Small intestine (tissue), 7 donors: ENCODE measurements at regions not wholly inside any gene's neighbourhood (a gene's known extent, or its start where the extent isn't known, plus 50 kb on each side); places are given as distances from the start of the nearest gene placed in this dataset.

ENCODE experiments used
- DNase-seq, 2 donors: peaks; one replicate each; pipeline versions ENCODE4 v3.0.0 to v3.0.0-alpha.2; 2013
- FAIRE-seq: peaks from 2 replicates; lab custom pipeline; 2012; peaks lifted over from hg19 to GRCh38; lab: Jason Lieb, UNC
- H3K27ac ChIP-seq, 3 donors: one replicate each; pipeline ENCODE4 v1.5.1; 2013; ENCODE audit warnings: low read length in 2 of 3, mild to moderate bottlenecking in 2 of 3, control low read depth in 1 of 3, inconsistent platforms in 1 of 3, low read depth in 1 of 3, moderate library complexity in 1 of 3
- H3K27me3 ChIP-seq, 3 donors: one replicate each; pipeline ENCODE4 v1.6.1; 2013; ENCODE audit warnings: low read length in 3 of 3, inconsistent platforms in 1 of 3; ENCODE audit not compliant: control insufficient read depth in 3 of 3, insufficient read depth in 3 of 3
- H3K36me3 ChIP-seq, 3 donors: one replicate each; pipeline ENCODE4 v1.6.1; 2013; ENCODE audit warnings: low read length in 3 of 3, inconsistent platforms in 1 of 3, low read depth in 1 of 3, mild to moderate bottlenecking in 1 of 3, moderate library complexity in 1 of 3; ENCODE audit not compliant: control insufficient read depth in 3 of 3, insufficient read depth in 2 of 3
- H3K4me1 ChIP-seq, 3 donors: one replicate each; pipeline ENCODE4 v1.6.1; 2013; ENCODE audit warnings: low read length in 2 of 3, inconsistent platforms in 1 of 3, low read depth in 1 of 3, mild to moderate bottlenecking in 1 of 3, moderate library complexity in 1 of 3; ENCODE audit not compliant: control insufficient read depth in 3 of 3, insufficient read depth in 2 of 3
- H3K4me3 ChIP-seq, 3 donors: one replicate each; pipeline ENCODE4 v1.5.1; 2013; ENCODE audit warnings: low read length in 3 of 3, control low read depth in 1 of 3, inconsistent platforms in 1 of 3, low read depth in 1 of 3, mild to moderate bottlenecking in 1 of 3, moderate library complexity in 1 of 3
- H3K9me3 ChIP-seq, 2 donors: one replicate each; pipeline ENCODE4 v1.6.1; 2013; ENCODE audit warnings: low read depth in 1 of 2, low read length in 1 of 2; ENCODE audit not compliant: control insufficient read depth in 2 of 2, insufficient read depth in 1 of 2
- WGBS, 3 donors: extraction: QIAGEN DNeasy Blood & Tissue Kit; methylation state at CpG; one replicate each; pipeline ENCODE4 v1.1.7; 2013; 5-methylcytosine and 5-hydroxymethylcytosine counted together
- donor health status: healthy with polysubstance abuse.
- donor health status: control.
- donor health status: control.
- donor health status: Bipolar disorder and iron deficiency.
- donor health status: healthy.

DNA sequence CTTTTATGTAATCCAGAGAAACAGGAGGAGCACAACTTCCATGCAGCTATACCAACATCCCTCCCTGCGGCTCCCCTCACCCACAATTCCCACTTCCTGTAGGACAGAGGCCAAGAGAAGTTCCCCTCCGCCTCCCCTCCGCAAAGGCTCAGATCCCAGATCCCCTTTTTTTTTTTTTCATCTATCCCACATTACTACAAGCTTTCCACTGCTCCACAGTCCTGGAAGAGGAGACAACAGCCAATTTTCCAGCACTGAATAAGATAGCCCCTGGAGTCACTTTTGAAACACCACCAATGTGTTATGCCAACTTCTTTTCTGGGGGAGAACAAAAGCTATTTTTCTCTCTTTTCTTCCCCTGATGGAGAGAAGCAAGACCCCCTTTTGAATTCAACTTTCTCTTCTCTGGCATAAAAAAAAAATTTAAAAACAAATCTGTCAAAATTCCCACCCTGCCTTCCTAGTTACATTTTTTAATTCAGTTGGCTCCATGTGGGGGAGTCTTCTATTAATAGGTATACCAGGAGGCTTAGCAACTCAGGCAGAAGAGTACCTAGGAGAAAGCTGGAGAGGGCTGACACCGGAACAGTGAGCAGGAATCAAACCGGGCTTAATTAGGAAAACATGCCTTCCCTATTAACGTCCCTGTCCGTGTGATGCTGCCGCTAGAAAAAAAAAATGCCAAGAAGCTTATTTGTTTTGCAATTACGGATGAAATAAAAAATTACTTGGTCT lies 543.4 kb downstream of the BUD13 start:
- Histone ChIP-seq H3K27ac (no peak overlapping the region), H3K4me1 (peaks cover 0 to 3% (median 0%) of the 10 kb centered on the region in 3 donors), H3K4me3 (no peak overlapping the region), H3K36me3 (no peaks in the 10 kb centered on the region), H3K27me3 (peaks cover 3 to 4% (median 4%) of the 10 kb centered on the region in 3 donors), H3K9me3 (no peaks in the 10 kb centered on the region)
- 63 to 79% (median 76%) methylated on average over 9 of the region's 9 CpGs for WGBS, 3 donors
- no peak for DNase-seq
- no peak for FAIRE-seq

DNA sequence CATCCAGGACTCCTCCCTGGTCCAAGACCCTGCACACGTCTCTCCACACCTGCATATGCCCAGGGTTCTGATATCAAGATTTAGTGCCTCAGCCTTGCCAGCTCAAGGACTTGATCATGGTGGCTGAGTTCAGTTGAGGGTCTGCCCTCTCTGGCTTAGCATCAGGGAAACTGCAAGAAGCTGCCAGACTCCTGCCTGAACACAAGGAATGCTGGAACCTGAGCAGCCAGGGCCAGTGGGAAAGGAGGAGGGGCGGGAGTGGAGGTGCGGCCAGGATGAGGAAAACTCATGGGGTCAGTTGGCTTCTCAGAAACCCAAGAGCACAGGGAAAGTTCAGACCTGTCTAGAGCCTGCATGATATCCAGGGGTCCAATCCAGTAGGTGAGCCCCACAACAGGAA lies 546.1 kb downstream of the BUD13 start:
- no peak overlapping the region for H3K27ac ChIP-seq
- 83 to 89% (median 89%) methylated on average over 3 of the region's 3 CpGs for WGBS, 3 donors
- H3K4me3 ChIP-seq: no peak overlapping the region
- H3K4me1 ChIP-seq: peaks cover 0 to 3% (median 0%) of the 10 kb centered on the region in 3 donors
- no peaks in the 10 kb centered on the region for H3K9me3 ChIP-seq
- DNase-seq (no peak), FAIRE-seq (no peak)
- H3K27me3 ChIP-seq: peaks cover 3 to 8% (median 4%) of the 10 kb centered on the region in 3 donors
- H3K36me3 ChIP-seq: no peaks in the 10 kb centered on the region

DNA sequence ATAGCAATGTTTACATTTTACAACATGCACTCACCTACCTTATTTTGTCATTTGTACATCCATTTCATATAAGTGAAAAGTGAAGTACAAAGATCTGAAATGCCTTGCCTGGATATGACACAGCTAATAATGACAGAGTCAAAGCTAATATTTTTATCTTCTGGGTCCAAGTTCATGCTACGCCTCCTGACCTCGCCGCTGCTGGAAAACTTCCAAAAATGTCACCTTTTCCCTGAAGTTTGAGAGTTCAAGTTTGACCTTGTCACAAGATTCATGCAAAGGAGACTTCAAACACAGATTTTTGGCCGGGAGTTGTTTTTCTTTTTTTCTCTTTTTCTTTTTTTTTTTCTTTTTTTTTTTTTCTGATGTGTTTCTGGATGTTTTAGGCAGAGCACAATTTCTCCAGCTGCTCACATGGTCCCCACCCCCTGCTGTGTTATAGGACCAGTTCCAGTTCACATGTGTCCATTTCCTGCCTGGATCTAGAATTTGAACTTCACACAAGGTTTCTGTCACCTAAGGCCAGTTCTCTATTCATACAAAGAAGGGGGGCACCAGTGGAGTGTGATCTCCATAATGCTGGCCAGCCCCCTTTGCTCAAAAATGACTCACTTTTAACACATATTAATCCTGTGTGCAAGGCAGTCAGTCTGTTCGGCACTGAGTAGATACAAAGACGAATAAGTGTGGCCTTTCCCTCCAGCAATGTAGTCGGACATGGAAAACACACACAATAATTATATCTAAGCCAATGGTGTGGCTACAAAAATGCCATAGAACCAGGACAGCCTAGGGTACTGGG lies 546.8 kb downstream of the BUD13 start:
- DNase-seq (peak in 1 of 2 donors; percentile 56), FAIRE-seq (no peak)
- Histone ChIP-seq H3K4me1 (peaks cover 0 to 3% (median 0%) of the 10 kb centered on the region in 3 donors), H3K4me3 (no peak overlapping the region), H3K36me3 (no peaks in the 10 kb centered on the region), H3K27ac (no peak overlapping the region), H3K9me3 (no peaks in the 10 kb centered on the region), H3K27me3 (peaks cover 2 to 8% (median 4%) of the 10 kb centered on the region in 3 donors)
- 35 to 57% (median 38%) methylated on average over 7 of the region's 7 CpGs for WGBS, 3 donors

DNA sequence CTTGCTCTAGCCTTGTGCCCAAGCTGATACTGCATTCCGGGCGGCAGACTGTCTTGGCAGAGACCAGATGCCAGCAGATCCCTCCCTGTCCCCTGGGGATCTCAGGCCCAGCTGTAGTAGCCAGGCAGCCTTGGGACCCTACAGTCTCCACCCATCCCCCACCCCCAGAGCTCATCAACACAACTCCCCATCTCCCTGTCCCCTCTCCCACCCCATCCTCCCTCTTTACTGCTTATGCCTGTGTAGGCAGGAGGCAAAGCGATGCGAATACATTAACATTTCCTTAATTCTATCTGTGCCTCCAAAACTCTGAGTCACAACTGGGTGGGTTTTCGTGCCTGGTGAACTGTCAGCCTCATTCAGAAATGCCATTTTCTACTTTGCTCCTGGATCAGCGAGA lies 547.6 kb downstream of the BUD13 start:
- Histone ChIP-seq H3K36me3 (no peaks in the 10 kb centered on the region), H3K9me3 (no peaks in the 10 kb centered on the region), H3K27me3 (peaks cover 0 to 8% (median 4%) of the 10 kb centered on the region in 3 donors), H3K4me3 (no peak overlapping the region), H3K27ac (no peak overlapping the region), H3K4me1 (peaks cover 0 to 3% (median 0%) of the 10 kb centered on the region in 3 donors)
- FAIRE-seq: no peak
- DNase-seq: no peak
- WGBS, 3 donors: 56 to 72% (median 69%) methylated on average over 6 of the region's 6 CpGs

DNA sequence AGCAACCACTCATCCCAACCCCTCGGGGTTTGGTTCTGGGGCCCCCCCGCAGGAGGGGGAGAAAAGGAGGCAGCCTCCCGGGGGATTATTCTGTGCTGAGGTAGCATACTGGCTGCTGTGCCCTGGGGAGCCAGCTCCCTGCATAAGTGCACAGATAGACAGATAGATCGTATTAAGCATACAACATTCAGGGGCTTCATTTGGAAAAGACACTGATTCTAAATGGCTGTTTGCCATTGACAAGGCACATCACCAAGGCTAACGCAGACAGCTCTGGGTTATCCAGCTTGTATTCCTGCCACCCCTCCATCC lies 547.9 kb downstream of the BUD13 start:
- Histone ChIP-seq H3K27ac (no peak overlapping the region), H3K4me3 (no peak overlapping the region), H3K36me3 (no peaks in the 10 kb centered on the region), H3K9me3 (no peaks in the 10 kb centered on the region), H3K4me1 (peaks cover 0 to 3% (median 0%) of the 10 kb centered on the region in 3 donors), H3K27me3 (peaks cover 0 to 8% (median 4%) of the 10 kb centered on the region in 3 donors)
- WGBS, 3 donors: 62 to 69% (median 69%) methylated on average over 5 of the region's 5 CpGs
- DNase-seq (no peak), FAIRE-seq (no peak)

DNA sequence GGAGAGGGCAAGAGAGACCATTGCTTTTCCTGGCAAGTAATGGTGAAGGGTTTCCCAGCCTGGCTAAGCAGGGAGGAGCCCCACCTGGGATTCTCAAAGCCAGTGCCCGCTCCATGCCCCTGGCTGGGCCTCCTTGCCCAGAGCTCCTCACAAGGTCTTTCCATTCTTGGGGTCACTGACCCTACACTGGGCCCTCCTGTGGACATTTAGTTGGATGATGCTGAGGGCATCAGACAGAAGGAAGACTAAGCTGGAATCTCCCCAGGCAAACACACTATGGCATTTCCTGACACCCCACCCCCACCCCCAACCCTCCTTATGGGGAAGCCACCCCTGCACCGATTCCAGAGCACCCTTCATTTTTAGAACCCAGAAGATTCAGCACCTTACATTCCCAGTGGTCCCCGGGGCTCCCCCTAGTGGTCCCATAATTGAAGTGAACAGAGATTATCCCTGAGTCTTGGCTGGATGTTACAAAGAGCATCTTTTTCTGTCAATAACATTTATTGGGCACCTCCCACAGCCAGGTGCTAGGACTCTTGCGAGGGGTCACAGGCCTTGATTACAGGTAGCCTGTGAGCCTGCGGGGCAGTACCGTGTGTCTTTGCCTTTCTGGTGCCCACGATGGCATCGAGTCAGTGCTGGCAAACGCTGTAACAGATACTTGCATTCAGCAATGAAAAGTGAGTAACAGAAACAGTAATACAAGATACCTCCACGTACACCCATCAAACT lies 548.5 kb downstream of the BUD13 start:
- no peaks in the 10 kb centered on the region for H3K36me3 ChIP-seq
- WGBS, 3 donors: 37 to 48% (median 37%) methylated on average over 10 of the region's 10 CpGs
- H3K9me3 ChIP-seq: no peaks in the 10 kb centered on the region
- peak; percentile 48 to 58 for DNase-seq
- peaks cover 0 to 8% (median 4%) of the 10 kb centered on the region in 3 donors for H3K27me3 ChIP-seq
- no peak overlapping the region for H3K4me3 ChIP-seq
- no peak for FAIRE-seq
- no peak overlapping the region for H3K27ac ChIP-seq
- peaks cover 0 to 3% (median 0%) of the 10 kb centered on the region in 3 donors for H3K4me1 ChIP-seq

DNA sequence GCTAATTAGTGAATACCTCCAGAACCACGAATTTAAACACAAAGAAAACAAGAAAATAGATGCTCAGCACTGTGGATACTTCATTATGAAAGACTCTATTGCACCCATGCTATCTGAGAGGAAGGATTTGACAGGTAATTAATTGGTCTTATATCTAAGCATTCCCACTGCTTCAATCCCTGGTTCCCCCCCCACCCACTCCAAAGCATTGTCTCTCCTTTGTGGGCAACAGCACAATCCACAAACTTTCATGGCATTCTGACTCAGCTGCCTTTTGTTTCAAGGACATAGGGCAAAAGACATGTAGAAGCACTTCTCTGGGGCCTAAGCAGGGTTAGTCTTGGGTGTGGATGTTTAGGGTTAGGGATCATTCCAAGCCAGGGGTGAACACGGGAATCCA lies 551.4 kb downstream of the BUD13 start:
- Histone ChIP-seq H3K4me3 (no peak overlapping the region), H3K4me1 (peaks cover 0 to 3% (median 0%) of the 10 kb centered on the region in 3 donors), H3K27ac (no peak overlapping the region), H3K9me3 (peaks cover 0 to 3% of the 10 kb centered on the region in 2 donors), H3K27me3 (peaks cover 0 to 8% (median 0%) of the 10 kb centered on the region in 3 donors), H3K36me3 (no peaks in the 10 kb centered on the region)
- no peak for FAIRE-seq
- no peak for DNase-seq
- 54 to 72% (median 66%) methylated on average over 2 of the region's 2 CpGs for WGBS, 3 donors

DNA sequence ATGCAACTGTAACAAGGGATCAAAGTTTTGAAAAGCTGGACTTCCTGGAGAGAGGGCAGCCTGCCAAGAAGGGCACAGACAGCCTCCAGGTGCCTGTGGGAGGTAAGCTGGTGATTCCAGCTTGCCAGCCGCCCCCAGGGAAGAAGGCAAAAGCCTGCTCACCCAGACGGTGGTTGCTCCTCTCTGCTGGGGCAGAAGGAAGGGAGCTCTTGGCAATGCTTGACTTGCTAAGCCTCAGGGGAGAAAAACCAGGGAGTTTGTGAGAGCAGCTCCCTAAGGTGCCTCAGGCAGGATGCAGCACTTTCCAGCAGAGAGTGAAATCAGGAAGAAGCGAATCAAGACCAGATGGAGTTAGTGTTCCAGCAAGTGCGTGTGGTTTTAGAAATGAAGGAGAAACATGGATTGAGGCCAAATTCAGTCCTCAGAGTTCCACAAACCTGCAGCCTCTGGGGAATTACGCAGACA lies 553.6 kb downstream of the BUD13 start:
- FAIRE-seq: no peak
- Histone ChIP-seq H3K27ac (no peak overlapping the region), H3K4me1 (no peaks in the 10 kb centered on the region), H3K27me3 (peaks cover 0 to 8% (median 0%) of the 10 kb centered on the region in 3 donors), H3K36me3 (no peaks in the 10 kb centered on the region), H3K4me3 (no peak overlapping the region), H3K9me3 (peaks cover 0 to 3% of the 10 kb centered on the region in 2 donors)
- 8 to 43% (median 24%) methylated on average over 5 of the region's 5 CpGs for WGBS, 3 donors
- peak in 1 of 2 donors; percentile 62 for DNase-seq
